ENCODE measurements at regions not wholly inside any gene's neighbourhood (a gene's known extent, or its start where the extent isn't known, plus 50 kb on each side); places are given as distances from the start of the nearest gene placed in this dataset.

- no peak for TF ChIP-seq REST (IDR thresholded peaks at IDR 0.05; ENCODE audit: insufficient replicate concordance, low read depth)
- no peak for TF ChIP-seq GABPA (IDR thresholded peaks at IDR 0.05; ENCODE audit: low read depth)
- no peak for TF ChIP-seq POLR2AphosphoS5 (IDR thresholded peaks at IDR 0.05; ENCODE audit: low read depth)
- TF ChIP-seq SPI1 (IDR thresholded peaks at IDR 0.05; ENCODE audit: borderline replicate concordance, low read depth): no peak
- TF ChIP-seq CTCF (IDR thresholded peaks at IDR 0.05; ENCODE audit: insufficient read depth, low read length): no peak
- Histone ChIP-seq H3K27me3 (ENCODE audit: insufficient read depth, poor library complexity, severe bottlenecking) (no peaks in the 10 kb centered on the region), H3K27ac (replicated peaks) (no peak overlapping the region), H3K4me3 (replicated peaks; ENCODE audit: insufficient read depth, low read length) (no peak overlapping the region)
- no peak for DNase-seq (ENCODE audit: low read depth in 1 of 2, low spot score in 1 of 2)
Measured at GRCh38 chr15:77555232-77555631, 77.5 kb downstream of the LINGO1 start.

- H3K27me3 ChIP-seq (ENCODE audit: insufficient read depth, poor library complexity, severe bottlenecking): no peaks in the 10 kb centered on the region
- DNase-seq (ENCODE audit: low read depth in 1 of 2, low spot score in 1 of 2): no peak
- H3K27ac ChIP-seq (replicated peaks): no peak overlapping the region
- TF ChIP-seq POLR2AphosphoS5 (IDR thresholded peaks at IDR 0.05; ENCODE audit: low read depth) (no peak), REST (IDR thresholded peaks at IDR 0.05; ENCODE audit: insufficient replicate concordance, low read depth) (no peak), SPI1 (IDR thresholded peaks at IDR 0.05; ENCODE audit: borderline replicate concordance, low read depth) (no peak), CTCF (IDR thresholded peaks at IDR 0.05; ENCODE audit: insufficient read depth, low read length) (no peak), GABPA (IDR thresholded peaks at IDR 0.05; ENCODE audit: low read depth) (no peak)
- H3K4me3 ChIP-seq (replicated peaks; ENCODE audit: insufficient read depth, low read length): no peak overlapping the region
Measured at GRCh38 chr15:77554306-77555080, 78.2 kb downstream of the LINGO1 start.

GRCh38 chr15:77553695-77554094, 79.0 kb downstream of the LINGO1 start:
- H3K27ac ChIP-seq (replicated peaks): no peak overlapping the region
- TF ChIP-seq GABPA (IDR thresholded peaks at IDR 0.05; ENCODE audit: low read depth) (no peak), SPI1 (IDR thresholded peaks at IDR 0.05; ENCODE audit: borderline replicate concordance, low read depth) (no peak), CTCF (IDR thresholded peaks at IDR 0.05; ENCODE audit: insufficient read depth, low read length) (no peak)
- DNase-seq (ENCODE audit: low read depth in 1 of 2, low spot score in 1 of 2): no peak
- H3K4me3 ChIP-seq (replicated peaks; ENCODE audit: insufficient read depth, low read length): no peak overlapping the region
- H3K27me3 ChIP-seq (ENCODE audit: insufficient read depth, poor library complexity, severe bottlenecking): no peaks in the 10 kb centered on the region

- TF ChIP-seq POLR2AphosphoS5 (IDR thresholded peaks at IDR 0.05; ENCODE audit: low read depth) (no peak), CTCF (IDR thresholded peaks at IDR 0.05; ENCODE audit: insufficient read depth, low read length) (no peak), SPI1 (IDR thresholded peaks at IDR 0.05; ENCODE audit: borderline replicate concordance, low read depth) (no peak), REST (IDR thresholded peaks at IDR 0.05; ENCODE audit: insufficient replicate concordance, low read depth) (no peak), GABPA (IDR thresholded peaks at IDR 0.05; ENCODE audit: low read depth) (no peak)
- no peaks in the 10 kb centered on the region for H3K27me3 ChIP-seq (ENCODE audit: insufficient read depth, poor library complexity, severe bottlenecking)
- no peak for DNase-seq (ENCODE audit: low read depth in 1 of 2, low spot score in 1 of 2)
- H3K4me3 ChIP-seq (replicated peaks; ENCODE audit: insufficient read depth, low read length): no peak overlapping the region
- no peak overlapping the region for H3K27ac ChIP-seq (replicated peaks)
Measured at GRCh38 chr15:77553257-77553656, 79.5 kb downstream of the LINGO1 start.
